Skeletal muscle satellite cell (primary cell): ENCODE measurements at regions not wholly inside any gene's neighbourhood (a gene's known extent, or its start where the extent isn't known, plus 50 kb on each side); places are given as distances from the start of the nearest gene placed in this dataset.

Experiments used
- H3K27me3 ChIP-seq: 2 replicates; pipeline ENCODE4 v1.7.0; 2013; ENCODE audit warnings: low read length; ENCODE audit not compliant: control insufficient read depth, insufficient read depth
- H3K36me3 ChIP-seq: 2 replicates; pipeline ENCODE4 v1.7.0; 2013; ENCODE audit warnings: mild to moderate bottlenecking, control low read depth, low read length; ENCODE audit not compliant: insufficient read depth
- H3K4me1 ChIP-seq: 2 replicates; pipeline ENCODE4 v1.7.0; 2013; ENCODE audit warnings: low read length; ENCODE audit not compliant: control insufficient read depth, insufficient read depth
- H3K4me2 ChIP-seq: 2 replicates; pipeline ENCODE4 v1.7.0; 2013; ENCODE audit warnings: mild to moderate bottlenecking, low read length
- H3K4me3 ChIP-seq: 2 replicates; pipeline ENCODE4 v1.7.0; 2013; ENCODE audit warnings: low read length
- H3K9ac ChIP-seq: 2 replicates; pipeline ENCODE4 v1.7.0; 2013; ENCODE audit warnings: mild to moderate bottlenecking, low read depth, low read length, moderate library complexity
- H3K9me3 ChIP-seq: replicated peaks from 2 replicates; pipeline ENCODE4 v1.7.0; 2013; ENCODE audit warnings: mild to moderate bottlenecking, control low read depth, low read length

DNA sequence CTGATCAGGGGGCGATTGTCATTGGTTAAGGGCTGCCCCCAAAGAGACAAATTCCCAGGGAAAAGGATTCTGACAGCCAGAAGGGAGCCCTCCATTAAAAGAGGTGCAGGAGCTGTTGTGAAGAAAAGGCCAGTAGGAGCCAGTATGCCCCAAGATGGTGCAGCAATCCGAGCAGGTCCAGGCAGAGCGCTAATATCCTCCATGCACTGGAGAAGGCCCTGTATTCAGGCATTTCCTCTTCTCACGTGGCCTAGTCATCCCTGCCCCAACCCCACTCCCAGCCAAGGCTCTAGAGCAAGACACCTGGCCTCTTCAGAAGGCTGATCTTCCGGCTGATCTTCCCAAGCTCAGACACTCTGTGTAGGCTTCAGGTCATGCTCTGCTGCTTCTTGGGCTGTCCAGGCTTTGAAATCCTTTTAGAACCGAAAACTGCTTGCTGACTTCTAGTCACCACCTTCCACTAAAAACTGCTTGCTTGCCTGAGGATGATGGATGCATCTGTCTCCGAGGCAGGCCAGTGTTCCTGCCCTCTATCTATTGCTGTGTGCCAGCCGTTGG lies 77.4 kb downstream of the CYP26A1 start:
- H3K9ac ChIP-seq: no peak overlapping the region
- H3K9me3 ChIP-seq: no peaks in the 10 kb centered on the region
- peaks cover 28% of the 10 kb centered on the region for H3K27me3 ChIP-seq
- no peak overlapping the region for H3K4me3 ChIP-seq
- no peak overlapping the region for H3K4me2 ChIP-seq
- H3K36me3 ChIP-seq: no peaks in the 10 kb centered on the region
- peaks cover 25% of the 10 kb centered on the region for H3K4me1 ChIP-seq

DNA sequence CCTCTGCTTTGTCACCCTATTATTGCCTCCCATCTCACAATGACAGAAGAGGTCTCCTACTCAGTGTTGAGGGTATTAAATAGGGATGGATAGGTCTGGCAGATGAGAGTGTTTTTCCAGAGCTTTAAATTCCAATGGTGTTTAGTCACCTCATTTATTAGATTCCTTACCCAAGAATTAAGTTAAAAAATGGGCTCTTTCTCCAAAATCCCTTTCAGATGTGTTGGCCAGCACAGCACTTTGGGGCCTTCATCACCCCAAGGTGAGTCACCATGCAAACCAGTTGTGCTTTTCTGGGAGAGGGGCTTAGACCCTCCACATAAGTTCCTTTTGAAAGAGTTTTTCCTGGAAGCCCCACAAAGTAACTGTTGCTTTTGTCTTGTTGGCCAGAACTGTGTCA lies 78.4 kb downstream of the CYP26A1 start:
- H3K27me3 ChIP-seq: peaks cover 17% of the 10 kb centered on the region
- H3K4me3 ChIP-seq: no peak overlapping the region
- no peaks in the 10 kb centered on the region for H3K36me3 ChIP-seq
- H3K4me2 ChIP-seq: peak overlapping the region; percentile 12
- peaks cover 25% of the 10 kb centered on the region for H3K4me1 ChIP-seq
- no peak overlapping the region for H3K9ac ChIP-seq
- no peaks in the 10 kb centered on the region for H3K9me3 ChIP-seq

DNA sequence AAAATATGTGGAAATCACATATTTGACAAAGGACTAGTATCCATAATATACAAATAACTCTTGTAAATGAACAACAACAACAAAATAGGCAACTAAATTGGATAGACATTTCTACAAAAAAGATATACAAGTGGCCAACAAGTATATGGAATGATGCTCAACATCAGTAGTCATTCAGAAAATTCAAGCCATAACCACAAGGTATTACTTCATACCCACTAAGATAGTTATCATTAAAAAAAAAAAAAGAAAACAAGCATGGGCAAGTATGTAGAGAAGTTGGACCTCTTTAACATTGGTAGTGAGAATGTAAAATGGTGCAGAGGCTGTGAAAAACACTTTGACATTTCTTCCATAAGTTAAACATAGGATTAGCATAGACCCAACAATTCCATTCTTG lies 80.8 kb downstream of the CYP26A1 start:
- Histone ChIP-seq H3K36me3 (no peaks in the 10 kb centered on the region), H3K9me3 (no peaks in the 10 kb centered on the region), H3K4me1 (peaks cover 25% of the 10 kb centered on the region), H3K9ac (no peak overlapping the region), H3K4me3 (no peak overlapping the region), H3K27me3 (no peaks in the 10 kb centered on the region), H3K4me2 (no peak overlapping the region)

DNA sequence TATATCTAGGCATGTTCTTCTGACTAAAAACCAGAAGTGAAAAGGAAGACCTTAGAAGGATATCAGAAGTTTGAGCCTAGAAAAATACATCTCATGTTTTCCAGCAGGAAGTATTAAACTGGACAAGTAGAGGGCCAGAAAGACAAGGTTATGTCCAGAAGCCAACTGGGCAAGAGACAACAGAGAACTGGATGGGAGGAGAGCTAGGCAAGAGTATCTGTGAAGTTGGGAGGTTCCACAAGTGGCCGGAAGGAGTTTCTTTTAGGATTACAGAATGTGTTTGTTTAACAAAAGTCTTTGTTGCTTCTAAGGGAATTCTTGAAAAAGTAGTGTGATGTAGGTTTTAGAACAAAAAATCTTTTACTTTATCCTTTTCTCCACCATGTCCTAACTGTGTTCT lies 86.4 kb downstream of the CYP26A1 start:
- Histone ChIP-seq H3K9ac (no peak overlapping the region), H3K27me3 (peaks cover 2% of the 10 kb centered on the region), H3K36me3 (no peaks in the 10 kb centered on the region), H3K9me3 (no peaks in the 10 kb centered on the region), H3K4me3 (no peak overlapping the region), H3K4me2 (no peak overlapping the region), H3K4me1 (peaks cover 1% of the 10 kb centered on the region)

DNA sequence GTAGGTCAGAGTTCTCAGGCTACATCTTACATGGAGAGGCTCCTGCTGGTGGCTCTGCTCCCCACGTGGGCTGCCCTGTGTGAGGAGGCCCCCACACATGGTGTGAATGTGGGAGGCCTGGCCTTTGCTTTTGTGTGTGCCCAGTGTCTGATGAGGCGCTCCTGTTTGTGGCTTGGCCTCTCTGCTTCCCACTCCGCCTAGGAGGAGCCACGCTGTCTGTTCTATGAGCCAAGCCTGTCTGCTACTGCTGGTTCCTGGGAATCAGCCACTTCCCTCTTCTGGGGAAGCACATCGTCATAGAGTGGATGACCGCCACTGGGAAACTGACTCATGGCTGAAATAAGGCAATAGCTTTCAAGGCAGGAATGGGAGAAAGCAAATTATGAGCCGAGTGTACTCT lies 87.1 kb downstream of the CYP26A1 start:
- Histone ChIP-seq H3K27me3 (peaks cover 6% of the 10 kb centered on the region), H3K36me3 (no peaks in the 10 kb centered on the region), H3K4me3 (no peak overlapping the region), H3K4me1 (peaks cover 3% of the 10 kb centered on the region), H3K4me2 (no peak overlapping the region), H3K9me3 (no peaks in the 10 kb centered on the region), H3K9ac (no peak overlapping the region)

DNA sequence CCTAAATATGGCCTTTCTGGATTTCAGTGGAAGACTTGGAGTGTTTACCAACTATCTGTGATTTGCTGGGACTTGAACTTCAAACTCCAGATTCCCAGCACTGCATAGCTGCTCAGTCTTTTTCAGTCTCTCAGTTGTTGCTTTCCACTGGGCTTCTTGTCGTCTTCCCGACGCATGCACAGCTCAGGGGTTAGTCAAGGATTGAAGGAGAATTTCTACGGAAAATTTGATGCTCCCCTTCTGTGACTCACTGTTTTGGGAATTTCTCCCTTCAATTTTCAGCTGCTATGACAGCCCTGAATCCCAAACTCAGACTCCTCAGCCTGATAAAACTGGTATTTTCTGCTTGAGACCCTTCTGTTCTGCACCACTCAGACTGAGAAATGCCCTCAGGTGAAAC lies 91.7 kb downstream of the CYP26A1 start:
- Histone ChIP-seq H3K4me1 (peaks cover 3% of the 10 kb centered on the region), H3K4me2 (no peak overlapping the region), H3K4me3 (no peak overlapping the region), H3K9ac (no peak overlapping the region), H3K9me3 (no peaks in the 10 kb centered on the region), H3K27me3 (peaks cover 6% of the 10 kb centered on the region), H3K36me3 (no peaks in the 10 kb centered on the region)

DNA sequence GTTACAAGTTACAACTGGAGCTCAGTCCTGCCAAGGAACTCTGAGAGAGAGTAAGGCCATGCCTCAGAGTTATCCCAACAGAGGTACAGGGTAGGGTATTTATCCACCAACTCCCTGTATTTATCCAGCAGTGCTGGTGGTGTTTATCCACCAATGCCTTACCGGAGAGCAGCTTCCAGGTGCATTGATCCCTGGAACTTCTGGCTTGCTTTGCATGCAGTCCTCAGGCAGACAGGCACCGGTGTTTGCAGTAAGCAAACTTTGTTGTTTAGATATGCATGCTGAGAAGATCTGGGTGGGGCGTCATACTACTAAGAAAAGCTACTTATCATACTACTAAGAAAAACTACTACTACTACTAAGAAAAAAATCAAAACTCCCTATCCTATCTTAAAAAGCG lies 92.4 kb downstream of the CYP26A1 start:
- no peaks in the 10 kb centered on the region for H3K9me3 ChIP-seq
- no peak overlapping the region for H3K4me3 ChIP-seq
- peaks cover 6% of the 10 kb centered on the region for H3K27me3 ChIP-seq
- H3K9ac ChIP-seq: no peak overlapping the region
- H3K4me2 ChIP-seq: no peak overlapping the region
- no peaks in the 10 kb centered on the region for H3K36me3 ChIP-seq
- peaks cover 3% of the 10 kb centered on the region for H3K4me1 ChIP-seq

DNA sequence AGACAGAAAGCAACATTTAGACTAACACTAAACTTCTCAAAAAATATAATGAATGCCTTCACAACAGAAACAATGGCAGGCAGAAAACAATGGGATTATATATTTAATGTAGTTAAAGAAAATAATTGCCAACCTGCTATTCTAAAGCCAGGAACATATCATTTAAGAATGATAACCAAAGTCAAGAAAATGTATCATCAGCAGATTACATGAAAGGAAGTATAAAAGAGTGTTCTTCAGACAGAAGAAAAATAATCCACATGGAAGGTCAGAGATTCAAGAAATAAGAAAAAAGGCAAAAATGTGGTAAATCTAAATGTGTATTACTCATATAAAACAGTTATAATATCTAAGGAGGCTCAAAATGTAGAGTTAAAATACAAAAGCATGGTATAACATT lies 98.1 kb downstream of the CYP26A1 start:
- Histone ChIP-seq H3K4me1 (no peaks in the 10 kb centered on the region), H3K9ac (no peak overlapping the region), H3K9me3 (no peaks in the 10 kb centered on the region), H3K4me2 (no peak overlapping the region), H3K27me3 (peaks cover 28% of the 10 kb centered on the region), H3K4me3 (no peak overlapping the region), H3K36me3 (no peaks in the 10 kb centered on the region)

DNA sequence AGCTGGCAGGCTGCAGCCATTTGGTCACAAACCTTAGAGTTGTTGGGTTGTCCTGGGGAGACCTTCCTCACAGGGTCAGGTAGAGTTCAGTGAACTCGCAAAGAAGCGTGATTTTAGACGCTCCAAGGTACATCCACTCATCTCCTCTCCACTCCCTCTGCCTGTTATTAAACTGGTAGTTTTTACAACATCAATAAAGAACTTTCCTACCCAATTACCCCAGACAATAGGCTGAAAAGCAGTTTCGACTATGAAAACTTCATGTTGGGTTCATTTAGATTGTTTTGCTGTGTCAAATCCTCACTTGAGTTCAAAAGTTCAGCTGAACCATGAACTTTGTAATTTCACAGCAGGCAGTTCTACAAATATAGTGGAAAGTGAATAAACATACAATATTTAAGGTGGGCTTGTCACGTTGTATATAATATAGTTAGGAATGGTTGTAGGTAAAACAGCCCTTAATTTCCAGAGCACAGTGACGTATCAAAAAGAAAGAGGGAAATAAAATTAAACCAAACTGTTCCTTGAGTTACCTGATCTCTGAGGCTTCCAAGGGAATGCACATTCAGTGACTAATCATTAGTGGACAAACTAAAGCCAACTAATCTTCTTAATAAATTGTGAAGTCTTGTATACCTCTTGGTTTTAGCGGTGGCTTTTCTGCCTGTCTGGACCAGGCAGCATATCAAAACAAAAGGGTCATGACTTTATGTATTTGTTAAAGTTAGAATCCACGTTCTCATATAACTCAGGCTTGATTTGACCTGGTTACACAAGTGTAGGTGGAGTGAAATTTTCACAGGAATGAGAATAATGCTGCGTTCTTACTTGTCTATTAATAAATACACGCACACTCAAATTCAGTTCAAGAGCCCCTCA lies 100.5 kb downstream of the CYP26A1 start:
- H3K4me1 ChIP-seq: no peaks in the 10 kb centered on the region
- H3K4me2 ChIP-seq: no peak overlapping the region
- peaks cover 33% of the 10 kb centered on the region for H3K27me3 ChIP-seq
- no peaks in the 10 kb centered on the region for H3K9me3 ChIP-seq
- no peak overlapping the region for H3K4me3 ChIP-seq
- H3K36me3 ChIP-seq: no peaks in the 10 kb centered on the region
- no peak overlapping the region for H3K9ac ChIP-seq

DNA sequence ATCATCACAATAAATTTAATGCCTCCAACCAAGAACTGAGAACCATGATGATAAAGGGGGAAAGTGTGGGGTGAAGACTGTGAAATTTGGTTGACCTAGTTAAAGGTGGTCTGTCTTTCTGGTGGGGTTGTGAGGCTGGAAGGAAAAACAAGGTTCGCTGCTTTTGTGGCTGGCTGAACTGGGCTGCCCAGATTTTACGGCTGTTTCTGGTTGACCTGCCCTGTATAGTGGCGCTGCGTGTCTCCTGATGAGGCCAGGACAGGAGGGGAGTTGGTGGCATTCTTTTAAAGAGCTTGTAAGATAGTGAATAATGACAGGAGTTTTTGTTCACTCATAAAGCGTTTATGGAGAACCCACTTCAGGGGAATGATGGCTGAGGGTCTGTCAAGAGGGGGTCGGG lies 101.8 kb downstream of the CYP26A1 start:
- Histone ChIP-seq H3K9ac (no peak overlapping the region), H3K27me3 (peaks cover 33% of the 10 kb centered on the region), H3K4me3 (no peak overlapping the region), H3K4me2 (no peak overlapping the region), H3K9me3 (no peaks in the 10 kb centered on the region), H3K36me3 (no peaks in the 10 kb centered on the region), H3K4me1 (peaks cover 1% of the 10 kb centered on the region)

DNA sequence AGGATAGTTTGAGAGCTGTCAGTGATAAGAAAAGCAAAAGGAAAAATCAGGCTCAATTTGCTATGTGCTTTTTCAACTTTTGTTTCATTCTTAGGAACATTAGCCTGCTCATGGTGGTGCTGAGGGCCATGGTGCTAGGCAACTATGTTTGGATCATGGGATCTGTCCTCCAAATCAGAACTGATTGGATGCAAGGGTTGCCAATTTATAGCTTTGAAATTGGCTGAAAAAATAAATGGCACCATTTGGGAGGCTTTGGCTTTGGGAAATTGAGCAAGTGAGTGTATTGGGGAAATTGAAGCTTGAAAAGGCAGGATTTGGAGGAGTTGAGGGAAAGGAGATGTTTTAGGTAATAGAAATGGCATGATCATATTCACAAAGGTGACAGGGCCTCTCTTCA lies 103.8 kb downstream of the CYP26A1 start:
- Histone ChIP-seq H3K36me3 (no peaks in the 10 kb centered on the region), H3K4me2 (no peak overlapping the region), H3K4me1 (peaks cover 4% of the 10 kb centered on the region), H3K9ac (no peak overlapping the region), H3K9me3 (no peaks in the 10 kb centered on the region), H3K27me3 (peaks cover 33% of the 10 kb centered on the region), H3K4me3 (no peak overlapping the region)

DNA sequence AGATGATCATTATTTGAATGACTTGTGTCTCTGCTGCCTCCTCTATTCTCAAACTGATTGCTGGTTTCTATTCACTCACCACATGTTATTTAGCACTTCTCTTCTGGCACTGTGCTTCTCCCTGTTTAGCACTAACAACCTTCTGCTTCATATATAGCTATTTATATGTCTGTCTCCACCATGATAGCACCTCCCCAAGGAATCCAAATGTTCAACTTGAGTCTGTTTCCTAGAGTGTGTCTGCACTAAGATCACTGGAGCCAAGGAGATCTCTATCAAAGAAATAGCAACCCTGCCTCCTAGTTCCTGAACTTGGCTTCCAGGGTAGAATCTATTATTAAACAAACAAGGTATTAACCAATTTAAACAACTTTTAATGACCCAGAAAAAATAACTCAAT lies 104.5 kb downstream of the CYP26A1 start:
- no peaks in the 10 kb centered on the region for H3K36me3 ChIP-seq
- H3K4me3 ChIP-seq: no peak overlapping the region
- peaks cover 4% of the 10 kb centered on the region for H3K4me1 ChIP-seq
- H3K9ac ChIP-seq: no peak overlapping the region
- H3K4me2 ChIP-seq: no peak overlapping the region
- H3K27me3 ChIP-seq: peaks cover 30% of the 10 kb centered on the region
- no peaks in the 10 kb centered on the region for H3K9me3 ChIP-seq
